CD4-positive, alpha-beta T cell treated with Interferon alpha-2 for 1 hour (primary cell): ENCODE measurements at regions not wholly inside any gene's neighbourhood (a gene's known extent, or its start where the extent isn't known, plus 50 kb on each side); places are given as distances from the start of the nearest gene placed in this dataset.

Experiments used
- DNase-seq, 2 donors: peaks; one replicate each; pipeline ENCODE4 v3.0.0-alpha.2; 2020 to 2022

- no peak for DNase-seq
Measured at GRCh38 chr7:106417273-106417902, 132.6 kb upstream of the NAMPT start.

DNA sequence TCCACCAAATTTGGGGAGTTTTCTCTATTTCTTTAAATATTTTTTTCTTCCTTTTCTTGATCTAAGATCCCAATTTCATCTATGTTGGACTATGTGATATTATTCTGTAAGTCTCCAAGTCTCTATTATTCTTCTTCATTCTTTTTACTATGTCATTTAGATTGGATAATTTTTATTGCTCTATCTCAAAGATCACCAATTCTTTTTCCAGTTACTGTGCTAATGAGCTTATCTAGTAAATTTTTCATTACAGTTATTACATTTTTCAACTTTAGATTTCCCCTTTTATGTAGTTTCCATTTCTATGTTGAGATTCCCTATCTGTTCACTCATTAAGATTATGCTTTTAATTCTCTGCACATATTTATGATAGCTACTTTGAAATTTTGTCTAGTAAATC is 131.6 kb upstream of the NAMPT start:
- DNase-seq = no peak

GRCh38 chr7:106415433-106415832 is 130.7 kb upstream of the NAMPT start:
- DNase-seq = no peak

- DNase-seq = no peak
Measured at GRCh38 chr7:106413446-106413845, 128.7 kb upstream of the NAMPT start.

DNA sequence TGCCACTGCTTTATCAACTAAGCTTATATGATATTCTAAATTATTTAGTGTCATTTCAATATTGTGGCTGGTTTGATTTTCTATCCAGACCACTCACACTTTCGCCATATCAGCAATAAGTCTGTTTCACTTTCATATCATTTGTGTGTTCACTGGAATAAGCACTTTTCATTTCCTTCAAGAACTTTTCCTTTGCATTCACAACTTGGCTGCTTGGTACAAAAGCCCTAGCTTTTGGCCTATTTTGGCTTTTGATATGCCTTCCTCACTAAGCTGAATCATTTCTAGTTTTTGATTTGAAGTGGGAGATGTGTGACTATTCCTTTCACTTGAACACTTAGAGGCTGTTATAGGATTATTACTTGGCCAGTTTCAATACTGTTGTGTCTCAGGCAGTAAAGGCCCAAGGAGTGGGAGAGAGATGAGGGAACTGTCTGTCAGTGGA is 120.9 kb upstream of the NAMPT start:
- no peak for DNase-seq

- DNase-seq = no peak
Measured at GRCh38 chr7:106402898-106403297, 118.1 kb upstream of the NAMPT start.

GRCh38 chr7:106400923-106401322 is 116.1 kb upstream of the NAMPT start:
- DNase-seq = no peak

- no peak for DNase-seq
Measured at GRCh38 chr7:106398786-106399185, 114.0 kb upstream of the NAMPT start.

- DNase-seq = no peak
Measured at GRCh38 chr7:106397994-106398393, 113.2 kb upstream of the NAMPT start.

DNA sequence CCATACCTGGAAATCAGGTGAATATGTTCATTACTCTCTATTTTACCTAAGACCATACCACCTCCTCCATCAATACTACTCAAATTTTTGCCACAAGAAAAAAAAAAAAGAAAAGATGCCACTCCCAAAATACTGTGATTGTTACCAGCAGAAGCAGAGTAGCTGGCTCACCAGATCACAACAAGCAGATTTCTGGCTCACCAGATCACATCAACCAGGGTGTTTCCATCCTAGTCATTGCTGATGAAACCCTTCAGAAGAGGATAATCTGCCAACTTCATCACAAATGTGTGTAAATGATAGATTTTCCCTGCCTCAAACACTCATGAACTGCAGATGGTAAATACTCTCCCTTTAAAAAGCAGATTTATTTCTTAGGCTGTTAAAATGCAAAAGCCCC is 109.7 kb upstream of the NAMPT start:
- DNase-seq = no peak

DNA sequence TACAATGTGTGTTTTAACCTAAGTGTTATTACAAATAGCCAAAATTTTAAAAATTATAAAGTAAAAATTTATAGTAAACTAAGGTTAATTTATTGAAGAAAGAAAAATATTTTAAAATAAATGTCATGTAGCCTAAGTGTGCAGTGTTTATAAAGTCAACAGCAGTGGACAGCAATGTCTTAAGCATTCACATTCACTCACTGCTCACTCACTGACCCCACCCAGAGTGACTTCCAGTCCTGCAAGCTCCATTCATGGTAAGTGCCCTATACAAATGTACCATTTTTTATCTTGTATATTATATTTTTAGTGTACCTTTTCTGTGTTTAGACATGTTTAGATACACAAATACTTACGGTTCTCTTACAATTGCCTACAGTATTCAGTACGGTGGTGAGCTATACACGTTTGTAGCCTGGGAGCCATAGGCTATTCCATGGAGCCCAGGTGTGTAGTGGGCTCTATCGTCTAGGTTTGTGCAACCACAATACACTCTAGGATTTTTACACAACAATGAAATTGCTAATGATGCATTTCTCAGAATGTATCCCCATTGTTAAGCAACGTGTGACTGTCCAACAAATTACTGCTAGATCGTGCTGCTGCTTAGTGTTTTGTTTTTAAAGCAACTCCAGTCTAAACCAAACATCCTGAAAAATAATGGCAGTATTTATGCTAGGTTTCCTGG is 108.9 kb upstream of the NAMPT start:
- no peak for DNase-seq

DNA sequence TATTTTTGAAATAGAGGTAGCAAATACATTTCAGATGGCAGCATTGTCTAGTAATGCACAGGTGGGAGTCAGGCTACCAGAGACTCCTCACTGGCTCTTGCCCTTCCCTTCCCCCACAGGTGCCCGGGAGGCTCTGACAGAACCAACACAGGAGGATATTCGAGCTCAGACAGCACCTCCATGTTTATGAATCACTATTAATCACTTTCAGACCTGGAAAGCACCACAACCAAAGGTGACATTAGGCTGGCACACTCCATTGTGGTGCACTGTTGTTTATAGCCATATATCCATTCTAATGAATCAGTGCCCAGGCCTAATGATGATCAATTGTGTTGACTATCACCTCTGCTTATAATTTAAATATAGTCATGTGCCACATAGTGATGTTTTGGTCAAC is 107.8 kb upstream of the NAMPT start:
- DNase-seq = no peak

DNA sequence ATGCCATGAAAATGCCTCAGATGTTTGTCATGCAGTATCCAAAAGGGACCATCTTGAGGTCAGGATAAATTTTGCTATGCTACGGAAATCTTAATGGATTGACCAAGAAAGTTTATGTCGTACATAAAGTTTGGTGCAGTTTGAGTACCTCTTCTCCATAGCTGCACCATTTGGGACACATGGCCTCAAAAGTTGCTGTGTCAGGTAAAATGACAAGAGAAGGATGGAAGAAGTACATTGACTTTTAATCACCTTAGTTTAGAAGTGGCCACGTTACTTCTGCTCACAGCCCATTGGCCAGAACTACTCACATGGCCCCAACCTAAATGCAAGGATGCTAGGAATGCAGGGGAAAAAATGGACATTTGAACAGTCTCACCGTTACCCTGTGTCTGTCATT is 107.4 kb upstream of the NAMPT start:
- DNase-seq = no peak

GRCh38 chr7:106386958-106387357 is 102.2 kb upstream of the NAMPT start:
- no peak for DNase-seq

GRCh38 chr7:106384373-106384772 is 99.6 kb upstream of the NAMPT start:
- no peak for DNase-seq

- DNase-seq = no peak
Measured at GRCh38 chr7:106382929-106383328, 98.1 kb upstream of the NAMPT start.

- DNase-seq = no peak
Measured at GRCh38 chr7:106382129-106382528, 97.3 kb upstream of the NAMPT start.

GRCh38 chr7:106381252-106381651 is 96.5 kb upstream of the NAMPT start:
- no peak for DNase-seq

- DNase-seq = no peak
Measured at GRCh38 chr7:106377847-106378361, 93.1 kb upstream of the NAMPT start.

DNA sequence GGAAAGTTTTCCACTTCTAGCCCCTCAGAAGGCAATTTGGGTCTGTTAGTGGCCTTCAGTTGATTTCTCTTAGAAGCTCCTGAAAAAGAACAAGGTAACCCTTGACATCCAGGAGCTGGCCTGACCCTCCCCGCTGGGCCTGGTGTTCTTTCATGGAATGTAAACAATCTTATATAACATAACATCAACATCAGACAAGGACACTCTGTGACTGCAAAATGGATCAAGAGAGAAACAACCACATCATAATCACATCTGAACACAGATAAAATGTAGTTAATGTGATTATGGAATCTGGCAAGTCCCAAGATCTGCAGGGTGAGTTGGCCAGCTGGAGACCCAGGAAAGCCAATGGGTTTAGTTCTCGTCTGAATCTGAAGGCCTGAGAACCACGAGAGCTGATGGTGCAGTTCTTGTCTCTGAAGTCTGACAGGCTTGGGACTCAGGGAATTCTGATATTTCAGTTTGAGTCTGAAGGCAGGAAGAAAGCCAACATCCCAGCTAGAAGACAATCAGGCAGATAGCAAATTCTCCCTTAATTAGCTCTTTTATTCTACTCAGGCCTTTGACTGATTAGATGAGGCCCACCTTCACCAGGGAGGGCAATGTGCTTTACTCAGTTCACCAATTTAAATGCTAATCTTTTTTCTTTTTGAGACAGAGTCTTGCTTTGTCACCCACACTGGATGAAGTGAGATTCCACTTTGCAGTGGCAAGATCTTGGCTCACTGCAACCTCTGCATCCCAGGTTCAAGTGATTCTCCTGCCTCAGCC is 91.4 kb upstream of the NAMPT start:
- no peak for DNase-seq

GRCh38 chr7:106375499-106375898 is 90.7 kb upstream of the NAMPT start:
- DNase-seq = no peak

DNA sequence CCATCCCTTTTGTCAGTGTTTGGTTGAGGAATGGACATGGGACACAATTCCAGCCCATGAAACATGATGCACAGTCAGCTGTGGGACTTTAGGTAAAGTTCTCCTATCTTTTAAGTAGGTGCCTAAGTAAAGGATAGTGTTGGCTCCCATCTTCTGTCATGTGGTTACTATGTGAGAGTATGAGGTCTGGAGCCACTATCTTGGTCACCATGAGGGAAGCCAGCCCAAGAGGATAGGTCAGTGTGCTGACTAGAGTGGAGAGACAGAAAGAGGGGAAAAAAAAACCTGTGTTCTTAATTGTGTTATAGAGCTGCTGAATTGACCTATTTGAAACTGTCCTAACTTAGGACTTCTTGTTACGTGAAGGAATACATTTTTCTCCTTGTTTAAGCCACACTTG is 89.7 kb upstream of the NAMPT start:
- DNase-seq = no peak

- DNase-seq = no peak
Measured at GRCh38 chr7:106372595-106373318, 88.0 kb upstream of the NAMPT start.
